GM23248 (cell line): ENCODE measurements at regions not wholly inside any gene's neighbourhood (a gene's known extent, or its start where the extent isn't known, plus 50 kb on each side); places are given as distances from the start of the nearest gene placed in this dataset.
"Not testable (repeated sequence)": the region's sequence is repeated elsewhere in the genome, so short reads cannot be mapped to it uniquely, and the experiment has no call there.

Experiments used
- DNase-seq: peaks from one replicate; pipeline ENCODE4 v3.0.0-alpha.2; 2015
- H2AFZ ChIP-seq: fragments of 200-600 bp; sonication (generic); 2 replicates; pipeline ENCODE4 v1.6.1; 2016; ENCODE audit warnings: antibody characterized with exemption
- H3F3A ChIP-seq: fragments of 200-600 bp; sonication (generic); 2 replicates; pipeline ENCODE4 v1.6.1; 2016; ENCODE audit warnings: mild to moderate bottlenecking, antibody characterized with exemption, mixed run types; ENCODE audit not compliant: insufficient read depth
- H3K27ac ChIP-seq: fragments of 200-600 bp; sonication (generic); 2 replicates; pipeline ENCODE4 v1.5.1; 2016; ENCODE audit warnings: mild to moderate bottlenecking
- H3K27me3 ChIP-seq: fragments of 200-600 bp; sonication (generic); replicated peaks from 2 replicates; pipeline ENCODE4 v1.6.1; 2016; ENCODE audit warnings: mild to moderate bottlenecking; ENCODE audit not compliant: insufficient read depth
- H3K36me3 ChIP-seq: fragments of 200-600 bp; sonication (generic); 2 replicates; pipeline ENCODE4 v1.6.1; 2016; ENCODE audit warnings: low read depth, mild to moderate bottlenecking
- H3K4me1 ChIP-seq: fragments of 200-600 bp; sonication (generic); 2 replicates; pipeline ENCODE4 v1.6.1; 2016; ENCODE audit warnings: mild to moderate bottlenecking; ENCODE audit not compliant: insufficient read depth
- H3K4me2 ChIP-seq: fragments of 200-600 bp; sonication (generic); one replicate; pipeline ENCODE4 v1.6.1; 2016; ENCODE audit warnings: mild to moderate bottlenecking; ENCODE audit not compliant: unreplicated experiment
- H3K4me3 ChIP-seq: fragments of 200-600 bp; sonication (generic); 2 replicates; pipeline ENCODE4 v1.5.1; 2016; ENCODE audit warnings: mild to moderate bottlenecking
- H3K79me2 ChIP-seq: fragments of 200-600 bp; sonication (generic); 2 replicates; pipeline ENCODE4 v1.6.1; 2016; ENCODE audit warnings: mild to moderate bottlenecking; ENCODE audit not compliant: insufficient read depth
- H3K9ac ChIP-seq: fragments of 200-600 bp; sonication (generic); 2 replicates; pipeline ENCODE4 v1.6.1; 2016; ENCODE audit warnings: mild to moderate bottlenecking
- H3K9me2 ChIP-seq: fragments of 200-600 bp; sonication (generic); 2 replicates; pipeline ENCODE4 v1.6.1; 2016; ENCODE audit warnings: mixed run types, mild to moderate bottlenecking, moderate library complexity; ENCODE audit not compliant: insufficient read depth
- H3K9me3 ChIP-seq: fragments of 200-600 bp; sonication (generic); one replicate; pipeline ENCODE4 v1.6.1; 2017; ENCODE audit warnings: low read depth
- H4K20me1 ChIP-seq: fragments of 200-600 bp; sonication (generic); 2 replicates; pipeline ENCODE4 v1.6.0; 2016; ENCODE audit not compliant: insufficient read depth
- EZH2 ChIP-seq: fragments of 200-600 bp; sonication (generic); IDR thresholded peaks from 2 replicates; pipeline ENCODE4 v1.6.1; 2018; ENCODE audit warnings: antibody characterized with exemption, mild to moderate bottlenecking; ENCODE audit not compliant: insufficient read depth, poor library complexity, severe bottlenecking
- EZH2phosphoT487 ChIP-seq: fragments of 200-600 bp; sonication (generic); IDR thresholded peaks from 2 replicates; pipeline ENCODE4 v1.6.1; 2018; ENCODE audit warnings: antibody characterized with exemption, moderate library complexity, mild to moderate bottlenecking, low read depth; ENCODE audit not compliant: insufficient read depth
- WGBS, 2 experiments: methylation state at CpG; one replicate each; pipeline ENCODE4 v1.1.6; 2015 to 2017; ENCODE audit warnings: low lambda C conversion rate in 2 of 2, low coverage in 1 of 2; ENCODE audit errors: missing lambda C conversion rate in 2 of 2; 5-methylcytosine and 5-hydroxymethylcytosine counted together
- in situ Hi-C: fragments of 300-500 bp; cut with MboI; formaldehyde crosslinking; loops from 2 replicates; pipeline ENCODE4 v1.15.0; 2020

DNA sequence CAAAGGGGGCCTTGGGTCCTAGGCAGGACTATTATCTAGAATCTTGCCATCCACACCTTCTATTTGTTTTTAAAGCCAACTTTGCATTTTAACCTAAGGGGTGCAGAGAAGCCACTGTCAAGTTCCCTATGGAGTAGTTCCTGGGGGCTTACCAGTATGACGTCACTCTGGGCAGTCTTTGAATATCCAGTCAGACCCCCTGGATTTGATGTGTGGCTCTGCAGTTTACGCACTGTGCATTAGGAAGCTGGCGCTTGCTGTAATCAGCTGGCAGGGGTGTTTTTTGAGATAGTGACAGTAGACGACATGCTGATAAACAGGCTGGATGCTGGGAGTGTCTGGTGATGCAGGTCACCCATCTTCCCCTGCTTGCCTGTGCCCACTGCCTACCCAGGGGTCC lies 892.7 kb upstream of the ZNF722 start:
- no peak overlapping the region for H3K9ac ChIP-seq
- no peaks in the 10 kb centered on the region for H3K4me1 ChIP-seq
- H3F3A ChIP-seq: no peaks in the 10 kb centered on the region
- H3K4me3 ChIP-seq: no peak overlapping the region
- H3K79me2 ChIP-seq: no peaks in the 10 kb centered on the region
- 35 to 55% methylated on average over 4 of the region's 4 CpGs for WGBS, 2 experiments
- no peak for TF ChIP-seq EZH2
- no peak for TF ChIP-seq EZH2phosphoT487
- H3K27ac ChIP-seq: no peak overlapping the region
- H4K20me1 ChIP-seq: no peaks in the 10 kb centered on the region
- no peak overlapping the region for H3K4me2 ChIP-seq
- H3K36me3 ChIP-seq: no peaks in the 10 kb centered on the region
- in situ Hi-C loops: no loop called here
- no peaks in the 10 kb centered on the region for H3K27me3 ChIP-seq
- H2AFZ ChIP-seq: no peak overlapping the region
- no peak for DNase-seq
- H3K9me3 ChIP-seq: peaks cover 6% of the 10 kb centered on the region
- no peaks in the 10 kb centered on the region for H3K9me2 ChIP-seq

DNA sequence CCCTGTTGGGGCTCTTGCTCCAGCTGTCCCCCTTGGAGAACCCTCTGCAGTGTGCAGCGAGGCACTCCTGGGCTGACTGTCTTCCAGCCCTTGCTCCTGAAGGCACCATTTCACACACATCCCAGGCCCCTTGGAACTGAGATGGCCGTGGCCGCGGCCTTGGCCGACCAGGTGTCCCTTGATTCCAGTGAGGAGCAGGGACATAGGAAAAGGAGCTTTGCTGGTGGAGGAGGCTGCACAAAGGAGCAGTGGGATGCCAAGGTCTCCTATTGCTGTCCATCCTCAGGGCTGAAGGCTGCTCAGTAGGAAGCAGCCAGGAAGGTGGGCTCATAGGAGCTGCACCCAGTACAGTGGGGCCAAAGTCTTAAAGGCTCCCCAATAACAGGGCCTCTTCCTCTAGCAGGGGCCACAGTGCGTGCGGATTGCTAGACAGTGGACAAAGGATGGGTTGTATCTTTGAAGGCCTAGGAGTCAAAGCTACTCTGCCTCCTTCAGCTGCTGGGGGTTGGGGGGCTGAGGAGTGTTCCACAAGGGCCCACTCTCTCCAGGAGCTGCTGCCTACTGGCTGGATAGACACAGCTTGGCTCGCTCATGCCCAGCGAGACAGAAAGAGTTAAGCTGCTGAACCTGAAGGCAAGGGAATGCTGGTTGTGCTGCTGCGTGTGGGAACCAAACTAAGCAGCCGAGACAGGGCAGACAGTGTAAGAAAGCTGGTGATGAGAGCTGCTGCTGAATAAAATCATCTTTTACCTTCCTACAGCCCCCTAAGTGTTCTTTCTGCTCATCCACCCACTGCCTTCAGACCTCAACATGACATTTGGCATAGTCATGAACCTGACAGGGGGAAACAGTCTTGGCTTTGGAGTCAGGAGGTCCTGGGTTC lies 891.9 kb upstream of the ZNF722 start:
- Histone ChIP-seq H3K4me1 (no peaks in the 10 kb centered on the region), H3K79me2 (no peaks in the 10 kb centered on the region), H3K27me3 (no peaks in the 10 kb centered on the region), H3F3A (no peaks in the 10 kb centered on the region), H3K9ac (no peak overlapping the region), H2AFZ (no peak overlapping the region), H3K4me2 (no peak overlapping the region), H3K9me3 (peaks cover 6% of the 10 kb centered on the region), H3K4me3 (no peak overlapping the region), H3K36me3 (no peaks in the 10 kb centered on the region), H4K20me1 (no peaks in the 10 kb centered on the region), H3K9me2 (no peaks in the 10 kb centered on the region), H3K27ac (no peak overlapping the region)
- in situ Hi-C loops: no loop called here
- TF ChIP-seq EZH2: no peak
- no peak for TF ChIP-seq EZH2phosphoT487
- DNase-seq: no peak
- 25 to 26% methylated on average over 11 of the region's 11 CpGs for WGBS, 2 experiments

DNA sequence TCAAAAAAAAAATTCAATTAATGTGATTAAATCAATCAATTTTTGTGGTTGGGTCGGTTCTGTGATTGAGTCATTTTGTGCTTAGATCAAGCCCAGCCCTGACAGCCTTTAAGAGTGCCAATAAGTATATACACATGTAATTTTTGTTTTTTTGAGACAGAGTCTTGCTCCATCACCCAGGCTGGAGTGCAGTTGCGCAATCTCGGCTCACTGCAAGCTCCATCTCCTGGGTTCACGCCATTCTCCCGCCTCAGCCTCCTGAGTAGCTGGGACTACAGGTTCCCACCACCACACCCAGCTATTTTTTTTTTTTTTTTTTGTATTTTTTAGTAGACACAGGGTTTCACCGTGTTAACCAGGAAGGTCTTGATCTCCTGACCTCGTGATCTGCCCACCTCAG lies 887.1 kb upstream of the ZNF722 start:
- H3K27me3 ChIP-seq, H3K27ac ChIP-seq, in situ Hi-C loops, H3K79me2 ChIP-seq, H3K9me3 ChIP-seq, H3K4me1 ChIP-seq, H3K9ac ChIP-seq, H3K4me2 ChIP-seq, H3K9me2 ChIP-seq, H2AFZ ChIP-seq, H3K36me3 ChIP-seq, H3K4me3 ChIP-seq, H4K20me1 ChIP-seq, DNase-seq, H3F3A ChIP-seq: not testable (repeated sequence)
- 31 to 32% methylated on average over 7 of the region's 7 CpGs for WGBS, 2 experiments

DNA sequence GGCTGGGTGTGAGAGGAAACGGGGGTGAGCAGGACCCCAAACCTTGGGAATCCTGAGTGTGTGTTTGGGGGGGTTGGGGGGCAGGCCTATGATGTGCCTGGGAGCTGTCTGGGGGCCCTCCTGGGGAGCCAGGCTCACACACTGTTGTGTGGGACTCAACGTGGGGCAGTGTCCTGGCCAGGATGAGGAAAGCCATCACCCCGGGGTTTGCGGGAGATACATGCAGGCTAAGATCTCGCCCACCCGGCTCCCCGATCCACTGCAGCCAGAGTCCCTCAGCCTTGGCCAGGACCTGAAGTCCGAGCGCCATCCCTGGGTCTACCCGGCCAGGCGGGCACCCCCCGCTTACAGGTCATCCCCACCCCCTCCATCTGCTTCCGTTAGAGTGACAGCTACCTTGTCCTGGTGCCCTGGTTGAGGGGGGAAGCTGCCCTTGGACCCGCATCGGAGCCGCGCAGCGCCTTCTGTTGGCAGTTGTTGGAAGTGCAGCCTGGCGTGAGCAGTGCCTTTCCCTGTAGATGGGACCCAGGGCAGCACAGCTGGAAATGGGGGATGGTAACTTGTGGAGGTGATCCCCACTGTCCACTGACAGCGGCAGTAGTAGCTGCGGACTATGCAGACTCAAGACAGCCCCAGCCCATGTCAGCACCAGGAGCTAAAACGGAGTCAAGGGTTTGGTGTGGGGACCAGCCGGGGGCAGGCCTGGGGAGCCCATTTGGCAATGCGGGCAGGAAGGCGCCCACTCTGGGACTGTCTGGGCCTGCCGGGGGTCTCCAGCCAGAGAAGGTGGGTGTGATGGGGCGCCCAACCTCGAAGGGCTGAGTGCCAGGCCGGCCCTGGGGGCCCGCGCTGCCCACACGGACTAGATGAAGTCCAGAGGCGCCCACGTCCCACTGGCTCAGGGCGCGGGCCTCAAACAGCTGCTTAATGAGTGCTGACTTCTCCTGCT lies 885.6 kb upstream of the ZNF722 start:
- Histone ChIP-seq H3K9me3 (peaks cover 2% of the 10 kb centered on the region), H2AFZ (no peak overlapping the region), H3K36me3 (no peaks in the 10 kb centered on the region), H3K4me1 (no peaks in the 10 kb centered on the region), H3K79me2 (no peaks in the 10 kb centered on the region), H3K4me2 (no peak overlapping the region), H3K9ac (no peak overlapping the region), H3K27me3 (no peaks in the 10 kb centered on the region), H3K4me3 (no peak overlapping the region), H3K9me2 (no peaks in the 10 kb centered on the region), H3F3A (no peaks in the 10 kb centered on the region), H3K27ac (no peak overlapping the region), H4K20me1 (no peaks in the 10 kb centered on the region)
- TF ChIP-seq EZH2phosphoT487 (no peak), EZH2 (no peak)
- 68 to 71% methylated on average over 32 to 33 of the region's 36 CpGs for WGBS, 2 experiments
- no peak for DNase-seq
- in situ Hi-C loops: no loop called here
